ENCODE measurements at regions not wholly inside any gene's neighbourhood (a gene's known extent, or its start where the extent isn't known, plus 50 kb on each side); places are given as distances from the start of the nearest gene placed in this dataset.

DNA sequence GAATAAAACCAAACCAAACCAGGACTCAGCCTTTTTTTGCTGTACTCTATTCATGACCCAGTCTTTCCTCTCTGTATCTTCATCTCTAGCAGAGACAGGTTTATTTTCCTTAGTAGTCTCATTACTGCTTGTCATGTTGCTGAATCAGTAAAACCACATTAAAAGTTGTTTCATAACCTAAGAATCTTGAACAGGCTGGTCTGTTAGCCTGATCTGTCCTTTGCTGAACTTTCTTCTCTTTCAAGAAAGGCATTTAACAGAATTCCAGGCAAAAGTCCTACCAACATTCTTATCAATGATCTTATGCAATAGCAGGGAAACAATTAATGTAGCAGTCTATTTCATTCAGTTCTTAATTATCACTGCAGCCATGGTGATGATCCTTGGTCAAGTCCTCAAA, 197.7 kb downstream of the CASP12 start:
- Histone ChIP-seq H3K36me3 (no peaks in the 10 kb centered on the region), H3K9me3 (no peaks in the 10 kb centered on the region), H3K27me3 (replicated peaks; ENCODE audit: insufficient read depth) (no peaks in the 10 kb centered on the region), H3K27ac (no peak overlapping the region), H3K4me3 (no peak overlapping the region), H3K4me1 (ENCODE audit: control insufficient read depth in 1 of 2, low read depth in 2 of 2) (peaks cover 0 to 12% of the 10 kb centered on the region in 2 donors)
- TF ChIP-seq, protein P1, sequence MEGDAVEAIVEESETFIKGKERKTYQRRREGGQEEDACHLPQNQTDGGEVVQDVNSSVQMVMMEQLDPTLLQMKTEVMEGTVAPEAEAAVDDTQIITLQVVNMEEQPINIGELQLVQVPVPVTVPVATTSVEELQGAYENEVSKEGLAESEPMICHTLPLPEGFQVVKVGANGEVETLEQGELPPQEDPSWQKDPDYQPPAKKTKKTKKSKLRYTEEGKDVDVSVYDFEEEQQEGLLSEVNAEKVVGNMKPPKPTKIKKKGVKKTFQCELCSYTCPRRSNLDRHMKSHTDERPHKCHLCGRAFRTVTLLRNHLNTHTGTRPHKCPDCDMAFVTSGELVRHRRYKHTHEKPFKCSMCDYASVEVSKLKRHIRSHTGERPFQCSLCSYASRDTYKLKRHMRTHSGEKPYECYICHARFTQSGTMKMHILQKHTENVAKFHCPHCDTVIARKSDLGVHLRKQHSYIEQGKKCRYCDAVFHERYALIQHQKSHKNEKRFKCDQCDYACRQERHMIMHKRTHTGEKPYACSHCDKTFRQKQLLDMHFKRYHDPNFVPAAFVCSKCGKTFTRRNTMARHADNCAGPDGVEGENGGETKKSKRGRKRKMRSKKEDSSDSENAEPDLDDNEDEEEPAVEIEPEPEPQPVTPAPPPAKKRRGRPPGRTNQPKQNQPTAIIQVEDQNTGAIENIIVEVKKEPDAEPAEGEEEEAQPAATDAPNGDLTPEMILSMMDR (IDR thresholded peaks at IDR 0.05): no peak
- ATAC-seq (ENCODE audit: insufficient number of reproducible peaks, low FRiP score, low read depth) (no peak), DNase-seq (ENCODE audit: low spot score) (no peak)

DNA sequence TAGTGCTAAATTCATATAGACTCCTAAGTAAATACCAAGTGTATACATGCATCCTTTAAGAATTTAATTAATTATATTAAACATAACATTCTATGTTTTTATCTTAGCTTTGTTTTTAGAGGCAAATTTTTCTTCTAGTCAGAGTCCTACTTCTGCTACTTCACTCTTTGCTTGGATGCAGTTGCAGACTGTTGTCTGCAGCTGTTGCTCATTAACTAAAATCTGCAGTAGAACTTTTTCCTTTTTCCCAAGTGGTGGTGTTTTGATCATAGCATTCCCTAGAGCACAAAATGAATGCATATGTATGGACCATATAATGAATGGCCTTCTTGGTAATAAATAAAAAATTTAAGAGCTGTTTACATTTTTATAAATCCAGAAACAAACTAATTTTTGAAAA, 198.3 kb downstream of the CASP12 start:
- no peaks in the 10 kb centered on the region for H3K27me3 ChIP-seq (replicated peaks; ENCODE audit: insufficient read depth)
- ATAC-seq (ENCODE audit: insufficient number of reproducible peaks, low FRiP score, low read depth) (no peak), DNase-seq (ENCODE audit: low spot score) (no peak)
- H3K4me3 ChIP-seq: no peak overlapping the region
- H3K36me3 ChIP-seq: no peaks in the 10 kb centered on the region
- peaks cover 0 to 6% of the 10 kb centered on the region in 2 donors for H3K4me1 ChIP-seq (ENCODE audit: control insufficient read depth in 1 of 2, low read depth in 2 of 2)
- H3K27ac ChIP-seq: no peak overlapping the region
- TF ChIP-seq, protein P1 (IDR thresholded peaks at IDR 0.05): no peak
- no peaks in the 10 kb centered on the region for H3K9me3 ChIP-seq

DNA sequence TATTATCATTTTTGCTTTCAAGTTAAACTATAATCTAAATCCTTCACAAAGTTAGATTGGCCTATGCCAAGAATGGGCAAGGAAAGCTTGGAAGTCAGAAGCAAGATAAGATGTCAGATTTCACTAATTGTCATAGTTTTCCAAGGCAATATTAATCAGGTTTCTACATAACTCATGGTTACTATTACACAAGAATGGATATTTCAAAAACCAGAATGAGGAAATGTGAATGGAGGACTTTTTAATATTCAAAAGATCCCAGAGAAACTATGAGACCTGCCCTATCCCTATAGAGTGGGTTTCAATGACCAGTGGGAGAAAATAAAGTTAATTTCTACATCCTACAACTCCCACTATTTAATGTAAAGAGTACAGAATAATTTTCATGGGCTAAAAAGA, 203.2 kb downstream of the CASP12 start:
- Histone ChIP-seq H3K9me3 (no peaks in the 10 kb centered on the region), H3K36me3 (no peaks in the 10 kb centered on the region), H3K4me3 (no peak overlapping the region), H3K27me3 (replicated peaks; ENCODE audit: insufficient read depth) (no peaks in the 10 kb centered on the region), H3K4me1 (ENCODE audit: control insufficient read depth in 1 of 2, low read depth in 2 of 2) (no peaks in the 10 kb centered on the region), H3K27ac (no peak overlapping the region)
- TF ChIP-seq, protein P1 (IDR thresholded peaks at IDR 0.05): no peak
- DNase-seq (ENCODE audit: low spot score) (no peak), ATAC-seq (ENCODE audit: insufficient number of reproducible peaks, low FRiP score, low read depth) (no peak)

- ATAC-seq (ENCODE audit: insufficient number of reproducible peaks, low FRiP score, low read depth) (no peak), DNase-seq (ENCODE audit: low spot score) (no peak)
- Histone ChIP-seq H3K4me3 (no peak overlapping the region), H3K4me1 (ENCODE audit: control insufficient read depth in 1 of 2, low read depth in 2 of 2) (no peaks in the 10 kb centered on the region), H3K36me3 (no peaks in the 10 kb centered on the region), H3K27me3 (replicated peaks; ENCODE audit: insufficient read depth) (no peaks in the 10 kb centered on the region), H3K9me3 (no peaks in the 10 kb centered on the region), H3K27ac (no peak overlapping the region)
- TF ChIP-seq, protein P1 (IDR thresholded peaks at IDR 0.05): no peak
These were observed 203.8 kb downstream of the CASP12 start for GRCh38 chr11:104694259-104695064.

DNA sequence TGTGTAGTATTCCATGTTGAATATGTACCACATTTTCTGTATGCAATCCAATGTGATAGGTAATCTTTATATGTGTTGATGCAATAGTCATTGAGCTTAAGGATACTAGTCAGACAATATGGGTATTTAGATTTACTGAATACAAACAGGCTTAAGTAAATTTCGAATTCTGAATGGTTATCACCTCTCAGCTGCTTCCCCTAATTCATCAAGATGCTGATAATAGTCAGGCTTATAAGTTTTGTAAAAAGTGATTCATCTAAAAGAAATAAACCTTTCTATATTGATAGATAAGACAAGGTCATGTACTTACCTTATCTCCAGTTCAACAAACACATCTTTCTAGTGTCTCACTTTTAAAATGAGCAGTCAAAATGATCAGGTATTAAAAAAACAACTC, 205.5 kb downstream of the CASP12 start:
- ATAC-seq (ENCODE audit: insufficient number of reproducible peaks, low FRiP score, low read depth) (no peak), DNase-seq (ENCODE audit: low spot score) (no peak)
- Histone ChIP-seq H3K36me3 (no peaks in the 10 kb centered on the region), H3K27ac (no peak overlapping the region), H3K9me3 (no peaks in the 10 kb centered on the region), H3K4me3 (no peak overlapping the region), H3K27me3 (replicated peaks; ENCODE audit: insufficient read depth) (no peaks in the 10 kb centered on the region), H3K4me1 (ENCODE audit: control insufficient read depth in 1 of 2, low read depth in 2 of 2) (no peaks in the 10 kb centered on the region)
- TF ChIP-seq, protein P1 (IDR thresholded peaks at IDR 0.05): no peak
